H9 (cell line): ENCODE measurements at regions not wholly inside any gene's neighbourhood (a gene's known extent, or its start where the extent isn't known, plus 50 kb on each side); places are given as distances from the start of the nearest gene placed in this dataset.

Experiments used
- DNase-seq: peaks from one replicate; pipeline ENCODE4 v3.0.0-alpha.2; 2017
- H2AFZ ChIP-seq: one replicate; pipeline ENCODE4 v1.6.1; 2013; ENCODE audit warnings: mild to moderate bottlenecking, low read length, control low read depth, moderate library complexity
- H2AK5ac ChIP-seq: 2 replicates; pipeline ENCODE4 v1.6.1; 2013; ENCODE audit warnings: low read length, control low read depth, mixed read lengths; ENCODE audit not compliant: insufficient read length
- H2BK120ac ChIP-seq: one replicate; pipeline ENCODE4 v1.6.1; 2013; ENCODE audit warnings: low read depth, mild to moderate bottlenecking, low read length, control low read depth, inconsistent platforms; ENCODE audit not compliant: poor library complexity, severe bottlenecking
- H2BK12ac ChIP-seq: 2 replicates; pipeline ENCODE4 v1.6.1; 2013; ENCODE audit warnings: low read length, control low read depth, mixed read lengths, low read depth; ENCODE audit not compliant: insufficient read length
- H2BK15ac ChIP-seq: 2 replicates; pipeline ENCODE4 v1.6.1; 2013; ENCODE audit warnings: low read depth, low read length, control low read depth
- H2BK20ac ChIP-seq: one replicate; pipeline ENCODE4 v1.6.1; 2013; ENCODE audit warnings: low read depth, mild to moderate bottlenecking, low read length, control low read depth, inconsistent platforms; ENCODE audit not compliant: poor library complexity, severe bottlenecking
- H2BK5ac ChIP-seq: 2 replicates; pipeline ENCODE4 v1.6.1; 2013; ENCODE audit warnings: low read length, control low read depth, mixed read lengths; ENCODE audit not compliant: insufficient read length
- H3K14ac ChIP-seq: 2 replicates; pipeline ENCODE4 v1.6.1; 2013; ENCODE audit warnings: low read length, control low read depth; ENCODE audit not compliant: insufficient read depth
- H3K18ac ChIP-seq: 2 replicates; pipeline ENCODE4 v1.6.1; 2013; ENCODE audit warnings: low read depth, mild to moderate bottlenecking, mixed read lengths, low read length, control low read depth; ENCODE audit not compliant: insufficient read length
- H3K23ac ChIP-seq: 2 replicates; pipeline ENCODE4 v1.6.1; 2013; ENCODE audit warnings: low read length, control low read depth, mixed read lengths, low read depth; ENCODE audit not compliant: insufficient read length
- H3K23me2 ChIP-seq: 2 replicates; pipeline ENCODE4 v1.6.1; 2013; ENCODE audit warnings: low read depth, mild to moderate bottlenecking, mixed read lengths, low read length, control low read depth; ENCODE audit not compliant: insufficient read length, poor library complexity, severe bottlenecking
- H3K27ac ChIP-seq: 2 replicates; pipeline ENCODE4 v1.5.1; 2013; ENCODE audit warnings: low read length, control low read depth, mixed read lengths, low read depth; ENCODE audit not compliant: insufficient read length
- H3K27me3 ChIP-seq: 2 replicates; pipeline ENCODE4 v1.6.1; 2013; ENCODE audit warnings: low read length, control low read depth, inconsistent platforms; ENCODE audit not compliant: insufficient read depth
- H3K4ac ChIP-seq: 2 replicates; pipeline ENCODE4 v1.6.1; 2013; ENCODE audit warnings: low read depth, mild to moderate bottlenecking, control low read depth, inconsistent platforms, low read length, moderate library complexity
- H3K4me1 ChIP-seq: 2 replicates; pipeline ENCODE4 v1.6.1; 2013; ENCODE audit warnings: low read length, control low read depth, inconsistent platforms; ENCODE audit not compliant: insufficient read depth
- H3K4me2 ChIP-seq: 2 replicates; pipeline ENCODE4 v1.6.1; 2013; ENCODE audit warnings: low read length, control low read depth, mixed read lengths; ENCODE audit not compliant: insufficient read length, insufficient read depth
- H3K56ac ChIP-seq: 2 replicates; pipeline ENCODE4 v1.6.1; 2013; ENCODE audit warnings: low read depth, mild to moderate bottlenecking, mixed read lengths, low read length, control low read depth; ENCODE audit not compliant: insufficient read length
- H3K79me1 ChIP-seq: 2 replicates; pipeline ENCODE4 v1.6.1; 2013; ENCODE audit warnings: low read depth, mild to moderate bottlenecking, moderate library complexity, low read length, control low read depth, inconsistent platforms; ENCODE audit not compliant: insufficient read depth, poor library complexity, severe bottlenecking
- H3K79me2 ChIP-seq: 2 replicates; pipeline ENCODE4 v1.6.1; 2013; ENCODE audit warnings: low read length, control low read depth, inconsistent platforms; ENCODE audit not compliant: insufficient read depth
- H3K9ac ChIP-seq: 2 replicates; pipeline ENCODE4 v1.6.1; 2013; ENCODE audit warnings: low read length, control low read depth, mixed read lengths; ENCODE audit not compliant: insufficient read length; ENCODE audit errors: extremely low read depth
- H3K9me3 ChIP-seq: one replicate; pipeline ENCODE4 v1.6.1; 2013; ENCODE audit warnings: low read depth, low read length, inconsistent platforms; ENCODE audit not compliant: control insufficient read depth
- H3T11ph ChIP-seq: one replicate; pipeline ENCODE4 v1.6.1; 2013; ENCODE audit warnings: mild to moderate bottlenecking, low read length, control low read depth, inconsistent platforms
- H4K20me1 ChIP-seq: one replicate; pipeline ENCODE4 v1.6.1; 2013; ENCODE audit not compliant: control insufficient read depth, insufficient read length, insufficient read depth
- H4K5ac ChIP-seq: 2 replicates; pipeline ENCODE4 v1.6.1; 2013; ENCODE audit warnings: low read depth, mild to moderate bottlenecking, mixed read lengths, low read length, control low read depth; ENCODE audit not compliant: insufficient read length
- H4K8ac ChIP-seq: replicated peaks from 2 replicates; pipeline ENCODE4 v1.6.1; 2013; ENCODE audit warnings: low read length, control low read depth, mixed read lengths, low read depth; ENCODE audit not compliant: insufficient read length
- H4K91ac ChIP-seq: 2 replicates; pipeline ENCODE4 v1.6.1; 2013; ENCODE audit warnings: low read depth, mild to moderate bottlenecking, moderate library complexity, mixed read lengths, low read length, control low read depth; ENCODE audit not compliant: insufficient read length
- H3K27ac Mint-ChIP-seq, 3 experiments: 2 replicates in 2 of 3; 3 replicates in 1 of 3; pipeline ENCODE4 v1.8.0; 2020 to 2021; ENCODE audit warnings: mixed read lengths in 3 of 3, mild to moderate bottlenecking in 1 of 3, moderate library complexity in 1 of 3
- H3K27me3 Mint-ChIP-seq: 2 replicates; pipeline ENCODE4 v1.8.0; 2021; ENCODE audit warnings: low read depth, mild to moderate bottlenecking, moderate library complexity, mixed read lengths
- H3K36me3 Mint-ChIP-seq, 3 experiments: 2 replicates in 2 of 3; 3 replicates in 1 of 3; pipeline ENCODE4 v1.8.0; 2020 to 2021; ENCODE audit warnings: low read depth in 3 of 3, mixed read lengths in 3 of 3; ENCODE audit not compliant: insufficient read depth in 1 of 3
- H3K4me1 Mint-ChIP-seq, 2 experiments: 2 replicates each; pipeline ENCODE4 v1.8.0; 2020; ENCODE audit warnings: mixed read lengths in 2 of 2
- H3K4me3 Mint-ChIP-seq, 2 experiments: 2 replicates in 1 of 2; 3 replicates in 1 of 2; pipeline ENCODE4 v1.8.0; 2020 to 2021; ENCODE audit warnings: mild to moderate bottlenecking in 2 of 2, mixed read lengths in 2 of 2, moderate library complexity in 1 of 2
- H3K9me3 Mint-ChIP-seq, 2 experiments: 2 replicates in 1 of 2; 3 replicates in 1 of 2; pipeline ENCODE4 v1.8.0; 2020; ENCODE audit warnings: mild to moderate bottlenecking in 2 of 2, mixed read lengths in 2 of 2, moderate library complexity in 1 of 2
- CTCF ChIP-seq: fragments of 200-600 bp; sonication (generic); conservative IDR thresholded peaks from 3 replicates; pipeline ENCODE4 v1.8.0; 2021; ENCODE audit warnings: antibody characterized with exemption, mild to moderate bottlenecking
- WGBS: extraction: QIAGEN DNeasy Blood & Tissue Kit; methylation state at CpG from one replicate; pipeline ENCODE4 v1.1.7; 2013; ENCODE audit warnings: missing lambda C conversion rate, low lambda C conversion rate, mixed read lengths; ENCODE audit not compliant: insufficient read length; ENCODE audit errors: extremely low coverage; 5-methylcytosine and 5-hydroxymethylcytosine counted together

GRCh38 chr4:29276150-29276549, 1444.0 kb upstream of the PCDH7 start:
- Mint-ChIP-seq H3K4me1 (no peaks in the 10 kb centered on the region), H3K36me3 (no peaks in the 10 kb centered on the region), H3K4me3 (no peak overlapping the region), H3K9me3 (peaks cover 0 to 2% of the 10 kb centered on the region in 2 experiments; a peak in 2 of 5 replicates), H3K27ac (no peak overlapping the region), H3K27me3 (no peaks in the 10 kb centered on the region)
- H3T11ph ChIP-seq = no peak overlapping the region
- H3K23me2 ChIP-seq = no peaks in the 10 kb centered on the region
- no peak overlapping the region for H2AFZ ChIP-seq
- H3K9ac ChIP-seq = no peak overlapping the region
- H4K8ac ChIP-seq = no peak overlapping the region
- H2BK20ac ChIP-seq = no peak overlapping the region
- H2BK5ac ChIP-seq = no peak overlapping the region
- no CpG with 5 or more reads among the region's 1 CpG for WGBS
- no peaks in the 10 kb centered on the region for H4K20me1 ChIP-seq
- H2BK12ac ChIP-seq = no peak overlapping the region
- H3K27me3 ChIP-seq = no peaks in the 10 kb centered on the region
- H3K4me1 ChIP-seq = no peaks in the 10 kb centered on the region
- H4K5ac ChIP-seq = no peak overlapping the region
- no peaks in the 10 kb centered on the region for H3K79me2 ChIP-seq
- H3K23ac ChIP-seq = no peak overlapping the region
- no peaks in the 10 kb centered on the region for H3K79me1 ChIP-seq
- no peak overlapping the region for H3K18ac ChIP-seq
- no peak overlapping the region for H3K4ac ChIP-seq
- H2BK120ac ChIP-seq = no peak overlapping the region
- H3K27ac ChIP-seq = no peak overlapping the region
- no peak overlapping the region for H3K14ac ChIP-seq
- no peak overlapping the region for H2AK5ac ChIP-seq
- no peak overlapping the region for H4K91ac ChIP-seq
- TF ChIP-seq CTCF = no peak
- no peak overlapping the region for H2BK15ac ChIP-seq
- DNase-seq = no peak
- H3K9me3 ChIP-seq = no peaks in the 10 kb centered on the region
- H3K4me2 ChIP-seq = no peak overlapping the region
- no peak overlapping the region for H3K56ac ChIP-seq
